ENCODE measurements at regions not wholly inside any gene's neighbourhood (a gene's known extent, or its start where the extent isn't known, plus 50 kb on each side); places are given as distances from the start of the nearest gene placed in this dataset.
A peak's percentile ranks its signal among the peaks of the same experiment; 100 is the strongest.

DNA sequence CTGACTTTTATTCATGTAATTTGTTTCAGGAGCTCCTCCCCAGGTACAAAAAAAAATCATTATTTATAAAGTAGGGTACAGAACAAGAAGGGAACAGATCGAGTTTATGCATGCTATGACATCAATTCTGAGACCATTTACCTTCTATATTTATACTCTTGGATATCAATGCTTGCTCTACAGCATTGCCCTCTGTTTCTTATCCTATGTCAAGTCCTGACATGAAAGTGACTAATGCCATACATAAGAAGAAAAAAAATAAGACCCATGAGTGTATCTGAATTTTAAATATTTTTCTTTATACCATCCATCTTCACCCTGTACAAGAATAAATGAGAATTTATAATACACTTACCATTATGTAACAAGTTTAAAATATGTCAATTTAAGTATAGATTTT, 2016.3 kb upstream of the CDH9 start:
- no peak overlapping the region for H3K27ac ChIP-seq
- TF ChIP-seq, protein P1, sequence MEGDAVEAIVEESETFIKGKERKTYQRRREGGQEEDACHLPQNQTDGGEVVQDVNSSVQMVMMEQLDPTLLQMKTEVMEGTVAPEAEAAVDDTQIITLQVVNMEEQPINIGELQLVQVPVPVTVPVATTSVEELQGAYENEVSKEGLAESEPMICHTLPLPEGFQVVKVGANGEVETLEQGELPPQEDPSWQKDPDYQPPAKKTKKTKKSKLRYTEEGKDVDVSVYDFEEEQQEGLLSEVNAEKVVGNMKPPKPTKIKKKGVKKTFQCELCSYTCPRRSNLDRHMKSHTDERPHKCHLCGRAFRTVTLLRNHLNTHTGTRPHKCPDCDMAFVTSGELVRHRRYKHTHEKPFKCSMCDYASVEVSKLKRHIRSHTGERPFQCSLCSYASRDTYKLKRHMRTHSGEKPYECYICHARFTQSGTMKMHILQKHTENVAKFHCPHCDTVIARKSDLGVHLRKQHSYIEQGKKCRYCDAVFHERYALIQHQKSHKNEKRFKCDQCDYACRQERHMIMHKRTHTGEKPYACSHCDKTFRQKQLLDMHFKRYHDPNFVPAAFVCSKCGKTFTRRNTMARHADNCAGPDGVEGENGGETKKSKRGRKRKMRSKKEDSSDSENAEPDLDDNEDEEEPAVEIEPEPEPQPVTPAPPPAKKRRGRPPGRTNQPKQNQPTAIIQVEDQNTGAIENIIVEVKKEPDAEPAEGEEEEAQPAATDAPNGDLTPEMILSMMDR (conservative IDR thresholded peaks at IDR 0.05): no peak

DNA sequence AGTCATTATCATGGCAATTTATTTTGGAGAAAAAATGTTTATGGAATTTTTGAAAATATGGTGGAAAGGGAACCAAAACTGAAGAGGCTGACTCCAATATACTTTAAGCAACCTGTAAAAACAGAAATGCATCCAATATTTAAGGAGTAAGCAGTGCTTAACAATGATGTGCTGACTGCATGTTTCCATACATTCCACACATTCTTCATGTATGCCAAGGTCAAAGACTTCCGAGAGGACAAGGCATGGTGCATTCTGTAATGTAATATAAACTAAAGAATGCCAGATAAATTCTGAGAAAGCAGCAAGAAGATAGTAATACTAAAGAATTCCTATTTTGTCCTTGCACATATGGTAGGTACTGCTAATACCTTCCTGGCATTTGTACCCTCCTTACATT, 2015.9 kb upstream of the CDH9 start:
- no peak overlapping the region for H3K27ac ChIP-seq
- TF ChIP-seq, protein P1 (conservative IDR thresholded peaks at IDR 0.05): no peak

DNA sequence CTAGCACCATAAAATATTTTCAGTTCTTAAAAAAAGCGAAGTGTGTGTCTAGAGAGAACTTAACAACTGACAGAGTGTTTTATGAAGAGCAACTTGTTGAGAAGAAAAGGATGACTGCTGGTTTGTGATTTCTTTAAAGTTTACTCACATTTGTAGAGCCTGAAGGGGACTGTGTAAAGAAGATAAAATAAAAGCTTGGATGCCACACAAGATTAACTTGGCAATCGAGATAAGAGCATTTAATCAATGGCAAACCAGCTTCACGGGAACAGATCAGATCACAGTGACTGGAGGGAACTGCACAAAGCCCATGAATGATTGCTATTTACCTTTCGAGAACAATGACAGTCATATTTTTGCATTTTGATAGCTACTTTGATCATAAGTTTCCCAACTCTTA, 2013.1 kb upstream of the CDH9 start:
- H3K27ac ChIP-seq: peak overlapping the region; percentile 32; the same call in 1 of the 2 replicates
- TF ChIP-seq, protein P1 (conservative IDR thresholded peaks at IDR 0.05): no peak

DNA sequence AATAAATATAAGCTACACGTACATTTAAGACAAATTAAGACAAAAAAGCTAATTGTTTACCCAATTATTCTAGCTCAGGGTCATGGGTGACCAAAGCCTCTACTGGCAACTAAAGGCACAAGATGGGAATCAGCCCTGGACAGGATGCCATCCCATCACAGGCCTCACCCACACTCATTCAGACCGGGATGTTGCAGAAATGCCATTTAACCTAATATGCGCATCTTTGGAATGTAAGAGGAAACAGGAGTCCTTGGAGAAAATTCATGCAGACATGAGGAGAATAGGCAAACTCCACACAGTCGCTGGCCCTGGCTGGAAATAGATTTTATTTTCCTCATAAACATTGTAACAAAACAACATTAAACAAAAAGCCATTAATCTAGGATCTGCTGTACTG, 2003.8 kb upstream of the CDH9 start:
- H3K27ac ChIP-seq: no peak overlapping the region
- TF ChIP-seq, protein P1 (conservative IDR thresholded peaks at IDR 0.05): no peak

DNA sequence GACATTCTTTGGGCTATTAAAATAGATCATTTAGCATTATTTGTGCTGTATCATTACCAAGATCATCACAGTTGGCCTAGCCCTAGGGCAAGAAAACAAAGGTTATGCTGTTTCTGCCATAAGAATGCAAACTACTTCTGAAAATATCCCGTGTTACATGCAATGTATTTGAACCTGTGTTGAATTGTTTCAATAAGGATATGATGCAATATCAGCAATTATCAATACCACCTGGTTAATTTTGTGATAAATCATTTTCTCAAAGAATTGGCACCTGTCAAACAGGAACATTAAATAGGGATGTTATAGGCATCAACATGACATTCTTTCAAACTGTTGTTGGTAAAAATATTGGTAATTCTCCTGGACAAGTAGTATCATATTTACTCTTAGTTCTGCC, 2002.0 kb upstream of the CDH9 start:
- TF ChIP-seq, protein P1 (conservative IDR thresholded peaks at IDR 0.05): no peak
- H3K27ac ChIP-seq: no peak overlapping the region

DNA sequence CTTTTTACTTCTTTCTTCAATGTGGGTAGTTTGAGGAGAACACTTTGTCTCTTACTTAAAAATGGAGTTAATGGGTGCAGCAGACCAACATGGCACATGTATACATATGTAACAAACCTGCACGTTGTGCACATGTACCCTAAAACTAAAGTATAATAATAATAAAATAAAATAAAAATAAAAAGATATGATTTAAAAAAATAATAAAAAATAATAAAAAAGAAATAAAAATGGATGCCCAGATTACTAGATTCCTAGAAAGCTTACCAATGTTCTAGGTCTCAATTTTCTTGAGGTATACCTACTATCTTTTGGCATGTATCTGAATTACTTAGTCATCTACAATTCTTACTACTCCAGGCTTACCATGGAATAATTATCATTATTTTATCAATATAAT, 2001.6 kb upstream of the CDH9 start:
- H3K27ac ChIP-seq: no peak overlapping the region
- TF ChIP-seq, protein P1 (conservative IDR thresholded peaks at IDR 0.05): no peak

DNA sequence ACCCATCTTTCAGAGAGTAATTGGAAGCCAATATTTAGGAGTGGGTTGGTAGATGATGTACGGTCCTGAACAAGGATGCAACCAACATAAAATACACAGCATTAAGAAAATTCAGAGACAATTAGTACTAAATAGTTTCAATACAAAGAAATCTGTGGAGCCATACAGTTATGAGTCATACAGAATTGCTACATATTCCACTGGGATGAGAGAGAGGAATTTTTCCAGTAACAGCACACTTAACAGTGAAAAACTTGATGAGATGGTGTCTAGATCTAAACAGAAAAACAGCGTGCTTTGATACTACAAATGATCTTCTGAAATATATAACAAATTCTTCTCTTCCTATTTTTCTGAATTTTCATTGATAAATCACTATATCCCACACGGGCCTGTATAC, 1999.3 kb upstream of the CDH9 start:
- TF ChIP-seq, protein P1 (conservative IDR thresholded peaks at IDR 0.05): no peak
- H3K27ac ChIP-seq: no peak overlapping the region

DNA sequence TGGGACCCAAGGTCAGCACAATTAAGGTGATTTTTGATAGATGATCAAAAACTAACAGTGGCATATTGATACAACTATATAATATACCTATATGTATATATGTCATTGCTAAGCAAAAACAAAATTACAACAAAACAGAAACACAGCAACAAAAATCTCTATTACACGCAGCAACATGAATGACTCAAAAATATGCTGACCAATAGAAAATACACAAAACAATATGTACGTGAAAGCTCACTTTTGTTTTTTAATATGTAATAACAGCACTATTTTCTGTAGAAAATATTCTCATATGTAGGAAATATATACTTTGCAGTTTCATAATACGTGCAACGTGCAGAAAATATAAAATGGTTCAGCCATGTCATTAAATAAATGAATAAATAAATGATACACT, 1985.7 kb upstream of the CDH9 start:
- TF ChIP-seq, protein P1 (conservative IDR thresholded peaks at IDR 0.05): no peak
- H3K27ac ChIP-seq: no peak overlapping the region

Measured in VCaP (cell line).